A549 (cell line): ENCODE measurements at regions not wholly inside any gene's neighbourhood (a gene's known extent, or its start where the extent isn't known, plus 50 kb on each side); places are given as distances from the start of the nearest gene placed in this dataset.

Experiments used
- ATAC-seq, 2 experiments: fragments of 200-7000 bp in 1 of 2; fragments of >200 bp in 1 of 2; cut with Nextera tagmentation in 1 of 2; cut with Tn5 transposase in 1 of 2; 3 replicates each; pipeline versions ENCODE4 v1.8.0 to v1.9.1; 2018 to 2020; ENCODE audit warnings: mild to moderate bottlenecking in 1 of 2, moderate library complexity in 1 of 2
- CTCF ChIA-PET: fragments of 300-600 bp; sonication (Branson Sonifier 250); formaldehyde crosslinking; extraction: SDS; loops from one replicate; lab custom pipeline; 2021; ENCODE audit warnings: antibody characterized with exemption, inconsistent platforms; lab: Yijun Ruan, JAX
- POLR2A ChIA-PET: fragments of 350-600 bp; formaldehyde crosslinking; extraction: SDS; loops from one replicate; lab custom pipeline; 2021; ENCODE audit warnings: antibody characterized with exemption, inconsistent platforms; lab: Yijun Ruan, JAX
- DNase-seq, 2 experiments: peaks; one replicate each; pipeline versions ENCODE4 v3.0.0 to v3.0.0-alpha.2; 2011 to 2016; ENCODE audit warnings: low read depth in 1 of 2, low spot score in 1 of 2
- FAIRE-seq: peaks from 2 replicates; lab custom pipeline; 2011; peaks lifted over from hg19 to GRCh38; lab: Jason Lieb, UNC
- H3K27ac ChIP-seq, 2 experiments: fragments of >200 bp; sonication (Bioruptor Twin); formaldehyde crosslinking; 3 replicates each; pipeline ENCODE4 v1.5.1; 2016 to 2017
- H3K4me1 ChIP-seq: fragments of >200 bp; sonication (Bioruptor Twin); formaldehyde crosslinking; 3 replicates; pipeline ENCODE4 v1.6.1; 2016
- H3K4me2 ChIP-seq: fragments of >200 bp; sonication (Bioruptor Twin); formaldehyde crosslinking; 3 replicates; pipeline ENCODE4 v1.6.1; 2016
- H3K4me3 ChIP-seq: fragments of >200 bp; sonication (Bioruptor Twin); formaldehyde crosslinking; 3 replicates; pipeline ENCODE4 v1.5.1; 2016
- H3K9me3 ChIP-seq: fragments of >200 bp; sonication (Bioruptor Twin); formaldehyde crosslinking; 3 replicates; pipeline ENCODE4 v1.6.1; 2016
- CBX2 ChIP-seq: fragments of 200-600 bp; sonication (generic); IDR thresholded peaks from 2 replicates; pipeline ENCODE4 v1.6.1; 2016; ENCODE audit warnings: low read depth, mild to moderate bottlenecking, borderline replicate concordance
- CEBPB ChIP-seq, 2 experiments: fragments of >200 bp in 1 of 2; sonication (Bioruptor Twin) in 1 of 2; formaldehyde crosslinking in 1 of 2; IDR thresholded peaks; 2 replicates each; pipeline ENCODE4 v1.6.1; 2012 to 2016
- CHD2 ChIP-seq: fragments of 150-350 bp; IDR thresholded peaks from 2 replicates; pipeline ENCODE4 v1.6.1; 2014; ENCODE audit warnings: low read length; ENCODE audit not compliant: partially characterized antibody
- EHF ChIP-seq: fragments of 250-450 bp; sonication (Bioruptor Pico); IDR thresholded peaks from 2 replicates; pipeline ENCODE4 v1.5.0; 2020; ENCODE audit warnings: mild to moderate bottlenecking
- FOSB ChIP-seq: fragments of 250-450 bp; sonication (Bioruptor Pico); IDR thresholded peaks from 2 replicates; pipeline ENCODE4 v1.5.0; 2020; ENCODE audit warnings: mild to moderate bottlenecking, moderate library complexity
- FOSL2 ChIP-seq, 2 experiments: fragments of 450-650 bp in 1 of 2; fragments of >200 bp in 1 of 2; sonication (Bioruptor Twin) in 1 of 2; formaldehyde crosslinking; IDR thresholded peaks; 2 replicates each; pipeline versions ENCODE4 v1.5.0 to v1.6.1; 2016 to 2020; ENCODE audit warnings: mild to moderate bottlenecking in 1 of 2, moderate library complexity in 1 of 2
- HEYL ChIP-seq: fragments of 250-450 bp; sonication (Bioruptor Pico); IDR thresholded peaks from 2 replicates; pipeline ENCODE4 v1.8.0; 2021; ENCODE audit warnings: mild to moderate bottlenecking, moderate library complexity
- HOXA7 ChIP-seq: fragments of 250-450 bp; sonication (Bioruptor Pico); IDR thresholded peaks from 2 replicates; pipeline ENCODE4 v1.5.0; 2020; ENCODE audit warnings: mild to moderate bottlenecking, moderate library complexity
- HOXB5 ChIP-seq: fragments of 250-450 bp; sonication (Bioruptor Pico); IDR thresholded peaks from 2 replicates; pipeline ENCODE4 v1.5.0; 2020; ENCODE audit warnings: mild to moderate bottlenecking, moderate library complexity
- JUN ChIP-seq, 2 experiments: fragments of >200 bp; sonication (Bioruptor Twin); formaldehyde crosslinking; IDR thresholded peaks; 2 replicates in 1 of 2; 3 replicates in 1 of 2; pipeline ENCODE4 v1.6.1; 2016 to 2017
- MAZ ChIP-seq: fragments of 150-350 bp; IDR thresholded peaks from 2 replicates; pipeline ENCODE4 v1.6.1; 2014; ENCODE audit warnings: antibody characterized with exemption, low read depth, low read length, borderline replicate concordance
- MYC ChIP-seq: IDR thresholded peaks from 2 replicates; pipeline ENCODE4 v1.6.1; 2012; ENCODE audit warnings: mild to moderate bottlenecking, inconsistent platforms, low read length, improper control_type of control experiment, borderline replicate concordance
- NPAS2 ChIP-seq: fragments of 250-450 bp; sonication (Bioruptor Pico); IDR thresholded peaks from 2 replicates; pipeline ENCODE4 v1.8.0; 2022; ENCODE audit warnings: mild to moderate bottlenecking, moderate library complexity, borderline replicate concordance
- NR3C1 ChIP-seq: fragments of >200 bp; sonication (Bioruptor Twin); formaldehyde crosslinking; IDR thresholded peaks from 3 replicates; pipeline ENCODE4 v1.6.1; 2017
- RNF2 ChIP-seq: fragments of 200-600 bp; sonication (generic); IDR thresholded peaks from 2 replicates; pipeline ENCODE4 v1.6.1; 2016; ENCODE audit warnings: low read depth, mild to moderate bottlenecking, antibody characterized with exemption, moderate library complexity, borderline replicate concordance
- SMC3 ChIP-seq: fragments of >200 bp; sonication (Bioruptor Twin); formaldehyde crosslinking; IDR thresholded peaks from 3 replicates; pipeline ENCODE4 v1.6.1; 2018; ENCODE audit warnings: inconsistent platforms
- TFCP2L1 ChIP-seq: fragments of 250-450 bp; sonication (Bioruptor Pico); IDR thresholded peaks from 2 replicates; pipeline ENCODE4 v1.5.0; 2021; ENCODE audit warnings: mild to moderate bottlenecking
- ZC3H11A ChIP-seq: fragments of 450-650 bp; IDR thresholded peaks from 2 replicates; pipeline ENCODE4 v1.6.1; 2014; ENCODE audit warnings: antibody characterized with exemption, mild to moderate bottlenecking
- ZSCAN20 ChIP-seq: fragments of 250-450 bp; sonication (Bioruptor Pico); IDR thresholded peaks from 2 replicates; pipeline ENCODE4 v1.8.0; 2022; ENCODE audit warnings: mild to moderate bottlenecking, moderate library complexity
- WGBS: methylation state at CpG from one replicate; pipeline ENCODE4 v1.1.6; 2017; ENCODE audit errors: missing lambda C conversion rate; 5-methylcytosine and 5-hydroxymethylcytosine counted together
- TF ChIP-seq, protein P1 (sequence below): fragments of 150-350 bp; IDR thresholded peaks from 2 replicates; pipeline ENCODE4 v1.6.1; 2014; ENCODE audit warnings: low read depth, mild to moderate bottlenecking, low read length
- TF ChIP-seq, protein P2 (sequence below): fragments of >200 bp; sonication (Bioruptor Twin); formaldehyde crosslinking; IDR thresholded peaks from 3 replicates; pipeline ENCODE4 v1.6.1; 2016
- TF ChIP-seq, protein P3 (sequence below): fragments of 450-650 bp; IDR thresholded peaks from 2 replicates; pipeline ENCODE4 v1.6.1; 2014; ENCODE audit warnings: antibody characterized with exemption
- TF ChIP-seq, protein P4 (sequence below): fragments of 200-600 bp; sonication (generic); IDR thresholded peaks from 2 replicates; pipeline ENCODE4 v1.6.1; 2016; ENCODE audit warnings: antibody characterized with exemption, mild to moderate bottlenecking, moderate library complexity
- TF ChIP-seq, protein P5 (sequence below): fragments of >200 bp; sonication (Bioruptor Twin); formaldehyde crosslinking; IDR thresholded peaks from 2 replicates; pipeline ENCODE4 v1.6.1; 2016
- TF ChIP-seq, protein P6 (sequence below): IDR thresholded peaks from 2 replicates; pipeline ENCODE4 v1.6.1; 2012

DNA sequence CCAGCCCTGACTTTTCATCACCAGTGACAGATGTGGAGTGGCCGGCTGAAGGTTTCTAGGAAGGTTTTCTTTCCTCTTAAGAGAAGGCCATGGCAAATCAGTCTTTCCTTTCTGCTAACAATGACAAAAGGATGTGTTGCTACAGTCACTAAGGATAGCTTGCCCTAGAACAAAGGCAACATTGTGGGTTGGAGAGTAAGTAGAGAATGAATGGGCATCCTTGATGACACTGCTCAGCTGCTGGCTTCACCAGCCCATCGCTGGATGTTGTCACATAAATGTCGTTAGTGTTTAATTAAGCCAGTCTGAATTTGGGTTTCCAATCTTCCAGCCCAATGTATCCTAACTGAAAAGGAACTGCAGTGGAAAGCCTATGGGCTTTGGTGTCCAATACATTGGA lies 168.4 kb downstream of the ZIC5 start:
- H3K4me1 ChIP-seq, result no peaks in the 10 kb centered on the region

DNA sequence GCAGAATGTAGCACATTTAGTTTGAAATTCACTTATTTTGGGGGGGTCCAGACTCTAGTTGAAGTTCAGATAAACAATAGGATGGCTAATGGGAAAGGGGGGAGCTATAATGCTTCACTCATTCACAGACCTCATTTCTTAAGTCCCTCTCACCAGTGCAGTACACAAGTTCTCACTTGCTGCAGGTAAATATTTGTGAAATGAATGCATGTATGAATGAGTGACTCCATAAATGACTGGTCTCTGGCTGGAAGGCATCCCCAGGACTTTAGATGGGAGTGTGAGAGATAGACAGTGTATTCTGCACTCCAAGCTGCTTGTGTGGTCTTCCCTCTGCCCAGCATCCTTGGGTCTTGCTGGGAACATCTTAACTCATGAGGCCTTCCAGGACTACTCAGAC lies 169.2 kb downstream of the ZIC5 start:
- CTCF ChIA-PET, result no interaction called here
- Histone ChIP-seq H3K4me1 (no peaks in the 10 kb centered on the region), H3K4me3 (no peak overlapping the region), H3K9me3 (no peaks in the 10 kb centered on the region), H3K27ac (no peak overlapping the region), H3K4me2 (no peak overlapping the region)
- DNase-seq (no peak), ATAC-seq (no peak), FAIRE-seq (no peak)
- TF ChIP-seq, protein P1, sequence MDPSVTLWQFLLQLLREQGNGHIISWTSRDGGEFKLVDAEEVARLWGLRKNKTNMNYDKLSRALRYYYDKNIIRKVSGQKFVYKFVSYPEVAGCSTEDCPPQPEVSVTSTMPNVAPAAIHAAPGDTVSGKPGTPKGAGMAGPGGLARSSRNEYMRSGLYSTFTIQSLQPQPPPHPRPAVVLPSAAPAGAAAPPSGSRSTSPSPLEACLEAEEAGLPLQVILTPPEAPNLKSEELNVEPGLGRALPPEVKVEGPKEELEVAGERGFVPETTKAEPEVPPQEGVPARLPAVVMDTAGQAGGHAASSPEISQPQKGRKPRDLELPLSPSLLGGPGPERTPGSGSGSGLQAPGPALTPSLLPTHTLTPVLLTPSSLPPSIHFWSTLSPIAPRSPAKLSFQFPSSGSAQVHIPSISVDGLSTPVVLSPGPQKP, result no peak
- TF ChIP-seq MAZ, result no peak
- no peak for TF ChIP-seq CHD2
- TF ChIP-seq RNF2, result no peak
- TF ChIP-seq MYC, result no peak
- no peak for TF ChIP-seq NR3C1
- no peak for TF ChIP-seq ZC3H11A
- TF ChIP-seq TFCP2L1 (CRISPR knock-in tag), result no peak
- TF ChIP-seq HOXA7 (CRISPR knock-in tag), result no peak
- TF ChIP-seq, protein P2, sequence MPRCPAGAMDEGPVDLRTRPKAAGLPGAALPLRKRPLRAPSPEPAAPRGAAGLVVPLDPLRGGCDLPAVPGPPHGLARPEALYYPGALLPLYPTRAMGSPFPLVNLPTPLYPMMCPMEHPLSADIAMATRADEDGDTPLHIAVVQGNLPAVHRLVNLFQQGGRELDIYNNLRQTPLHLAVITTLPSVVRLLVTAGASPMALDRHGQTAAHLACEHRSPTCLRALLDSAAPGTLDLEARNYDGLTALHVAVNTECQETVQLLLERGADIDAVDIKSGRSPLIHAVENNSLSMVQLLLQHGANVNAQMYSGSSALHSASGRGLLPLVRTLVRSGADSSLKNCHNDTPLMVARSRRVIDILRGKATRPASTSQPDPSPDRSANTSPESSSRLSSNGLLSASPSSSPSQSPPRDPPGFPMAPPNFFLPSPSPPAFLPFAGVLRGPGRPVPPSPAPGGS, result no peak
- TF ChIP-seq JUN (IDR thresholded peaks at IDR 0.05), result no peak
- TF ChIP-seq EHF (CRISPR knock-in tag), result no peak
- TF ChIP-seq, protein P3, sequence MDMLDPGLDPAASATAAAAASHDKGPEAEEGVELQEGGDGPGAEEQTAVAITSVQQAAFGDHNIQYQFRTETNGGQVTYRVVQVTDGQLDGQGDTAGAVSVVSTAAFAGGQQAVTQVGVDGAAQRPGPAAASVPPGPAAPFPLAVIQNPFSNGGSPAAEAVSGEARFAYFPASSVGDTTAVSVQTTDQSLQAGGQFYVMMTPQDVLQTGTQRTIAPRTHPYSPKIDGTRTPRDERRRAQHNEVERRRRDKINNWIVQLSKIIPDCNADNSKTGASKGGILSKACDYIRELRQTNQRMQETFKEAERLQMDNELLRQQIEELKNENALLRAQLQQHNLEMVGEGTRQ, result no peak
- TF ChIP-seq, protein P4, sequence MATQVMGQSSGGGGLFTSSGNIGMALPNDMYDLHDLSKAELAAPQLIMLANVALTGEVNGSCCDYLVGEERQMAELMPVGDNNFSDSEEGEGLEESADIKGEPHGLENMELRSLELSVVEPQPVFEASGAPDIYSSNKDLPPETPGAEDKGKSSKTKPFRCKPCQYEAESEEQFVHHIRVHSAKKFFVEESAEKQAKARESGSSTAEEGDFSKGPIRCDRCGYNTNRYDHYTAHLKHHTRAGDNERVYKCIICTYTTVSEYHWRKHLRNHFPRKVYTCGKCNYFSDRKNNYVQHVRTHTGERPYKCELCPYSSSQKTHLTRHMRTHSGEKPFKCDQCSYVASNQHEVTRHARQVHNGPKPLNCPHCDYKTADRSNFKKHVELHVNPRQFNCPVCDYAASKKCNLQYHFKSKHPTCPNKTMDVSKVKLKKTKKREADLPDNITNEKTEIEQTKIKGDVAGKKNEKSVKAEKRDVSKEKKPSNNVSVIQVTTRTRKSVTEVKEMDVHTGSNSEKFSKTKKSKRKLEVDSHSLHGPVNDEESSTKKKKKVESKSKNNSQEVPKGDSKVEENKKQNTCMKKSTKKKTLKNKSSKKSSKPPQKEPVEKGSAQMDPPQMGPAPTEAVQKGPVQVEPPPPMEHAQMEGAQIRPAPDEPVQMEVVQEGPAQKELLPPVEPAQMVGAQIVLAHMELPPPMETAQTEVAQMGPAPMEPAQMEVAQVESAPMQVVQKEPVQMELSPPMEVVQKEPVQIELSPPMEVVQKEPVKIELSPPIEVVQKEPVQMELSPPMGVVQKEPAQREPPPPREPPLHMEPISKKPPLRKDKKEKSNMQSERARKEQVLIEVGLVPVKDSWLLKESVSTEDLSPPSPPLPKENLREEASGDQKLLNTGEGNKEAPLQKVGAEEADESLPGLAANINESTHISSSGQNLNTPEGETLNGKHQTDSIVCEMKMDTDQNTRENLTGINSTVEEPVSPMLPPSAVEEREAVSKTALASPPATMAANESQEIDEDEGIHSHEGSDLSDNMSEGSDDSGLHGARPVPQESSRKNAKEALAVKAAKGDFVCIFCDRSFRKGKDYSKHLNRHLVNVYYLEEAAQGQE, result no peak
- TF ChIP-seq FOSL2 (IDR thresholded peaks at IDR 0.05), result no peak
- TF ChIP-seq FOSL2 (CRISPR knock-in tag; IDR thresholded peaks at IDR 0.05), result no peak
- TF ChIP-seq HOXB5, result no peak
- TF ChIP-seq, protein P5, sequence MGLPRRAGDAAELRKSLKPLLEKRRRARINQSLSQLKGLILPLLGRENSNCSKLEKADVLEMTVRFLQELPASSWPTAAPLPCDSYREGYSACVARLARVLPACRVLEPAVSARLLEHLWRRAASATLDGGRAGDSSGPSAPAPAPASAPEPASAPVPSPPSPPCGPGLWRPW, result no peak
- no peak for TF ChIP-seq CBX2
- no peak for TF ChIP-seq HEYL (CRISPR knock-in tag)
- TF ChIP-seq NPAS2 (CRISPR knock-in tag), result no peak
- POLR2A ChIA-PET, result no interaction called here

More for the DNA sequence above, 168.4 kb downstream of the ZIC5 start:
- no peak for FAIRE-seq
- DNase-seq, result no peak
- ATAC-seq, result no peak
- 83% methylated on average over 3 of the region's 3 CpGs for WGBS
- no peak overlapping the region for H3K27ac ChIP-seq
- H3K4me3 ChIP-seq, result no peak overlapping the region
- CTCF ChIA-PET, result no interaction called here
- no peaks in the 10 kb centered on the region for H3K9me3 ChIP-seq
- TF ChIP-seq FOSL2 (IDR thresholded peaks at IDR 0.05), result no peak
- no peak for TF ChIP-seq FOSL2 (CRISPR knock-in tag; IDR thresholded peaks at IDR 0.05)
- TF ChIP-seq, protein P3, result no peak
- TF ChIP-seq HEYL (CRISPR knock-in tag), result no peak
- TF ChIP-seq CEBPB (IDR thresholded peaks at IDR 0.05), result no peak
- no peak for TF ChIP-seq FOSB
- TF ChIP-seq ZSCAN20 (CRISPR knock-in tag), result no peak
- TF ChIP-seq, protein P6, sequence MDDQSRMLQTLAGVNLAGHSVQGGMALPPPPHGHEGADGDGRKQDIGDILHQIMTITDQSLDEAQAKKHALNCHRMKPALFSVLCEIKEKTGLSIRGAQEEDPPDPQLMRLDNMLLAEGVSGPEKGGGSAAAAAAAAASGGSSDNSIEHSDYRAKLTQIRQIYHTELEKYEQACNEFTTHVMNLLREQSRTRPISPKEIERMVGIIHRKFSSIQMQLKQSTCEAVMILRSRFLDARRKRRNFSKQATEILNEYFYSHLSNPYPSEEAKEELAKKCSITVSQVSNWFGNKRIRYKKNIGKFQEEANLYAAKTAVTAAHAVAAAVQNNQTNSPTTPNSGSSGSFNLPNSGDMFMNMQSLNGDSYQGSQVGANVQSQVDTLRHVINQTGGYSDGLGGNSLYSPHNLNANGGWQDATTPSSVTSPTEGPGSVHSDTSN, result no peak
- TF ChIP-seq SMC3, result no peak
- no peak for TF ChIP-seq TFCP2L1 (CRISPR knock-in tag)
- no peak overlapping the region for H3K4me2 ChIP-seq
- POLR2A ChIA-PET, result no interaction called here
